ENCODE measurements at regions not wholly inside any gene's neighbourhood (a gene's known extent, or its start where the extent isn't known, plus 50 kb on each side); places are given as distances from the start of the nearest gene placed in this dataset.

DNA sequence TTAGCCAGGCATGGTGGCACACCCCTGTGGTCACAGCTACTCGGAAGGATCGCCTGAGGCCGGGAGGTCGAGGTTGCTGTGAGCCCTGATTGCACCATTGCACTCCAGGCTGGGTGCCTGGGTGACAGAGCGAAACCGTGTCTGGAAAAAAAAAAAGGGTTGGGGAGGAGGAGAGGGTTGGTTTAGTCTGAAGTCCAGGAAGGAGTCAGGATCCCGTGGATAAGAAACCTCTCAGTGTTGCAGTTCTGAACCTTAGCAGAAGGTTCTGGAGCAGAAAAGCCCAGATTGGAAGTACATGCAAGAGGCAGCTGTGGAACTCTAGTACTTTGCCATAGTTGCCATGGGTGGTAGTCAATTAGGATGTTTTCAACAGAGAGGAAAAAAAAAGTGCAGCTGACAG lies 125.2 kb upstream of the CPEB4 start:
- TF ChIP-seq, protein P1, sequence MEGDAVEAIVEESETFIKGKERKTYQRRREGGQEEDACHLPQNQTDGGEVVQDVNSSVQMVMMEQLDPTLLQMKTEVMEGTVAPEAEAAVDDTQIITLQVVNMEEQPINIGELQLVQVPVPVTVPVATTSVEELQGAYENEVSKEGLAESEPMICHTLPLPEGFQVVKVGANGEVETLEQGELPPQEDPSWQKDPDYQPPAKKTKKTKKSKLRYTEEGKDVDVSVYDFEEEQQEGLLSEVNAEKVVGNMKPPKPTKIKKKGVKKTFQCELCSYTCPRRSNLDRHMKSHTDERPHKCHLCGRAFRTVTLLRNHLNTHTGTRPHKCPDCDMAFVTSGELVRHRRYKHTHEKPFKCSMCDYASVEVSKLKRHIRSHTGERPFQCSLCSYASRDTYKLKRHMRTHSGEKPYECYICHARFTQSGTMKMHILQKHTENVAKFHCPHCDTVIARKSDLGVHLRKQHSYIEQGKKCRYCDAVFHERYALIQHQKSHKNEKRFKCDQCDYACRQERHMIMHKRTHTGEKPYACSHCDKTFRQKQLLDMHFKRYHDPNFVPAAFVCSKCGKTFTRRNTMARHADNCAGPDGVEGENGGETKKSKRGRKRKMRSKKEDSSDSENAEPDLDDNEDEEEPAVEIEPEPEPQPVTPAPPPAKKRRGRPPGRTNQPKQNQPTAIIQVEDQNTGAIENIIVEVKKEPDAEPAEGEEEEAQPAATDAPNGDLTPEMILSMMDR (IDR thresholded peaks at IDR 0.05; ENCODE audit: low read length): no peak
- no peak for TF ChIP-seq EZH2 (optimal IDR thresholded peaks at IDR 0.05; ENCODE audit: low read depth, low read length)
